Vagina (tissue), 2 donors: ENCODE measurements at regions not wholly inside any gene's neighbourhood (a gene's known extent, or its start where the extent isn't known, plus 50 kb on each side); places are given as distances from the start of the nearest gene placed in this dataset.

Source experiments
- DNase-seq, 2 donors: peaks; one replicate each; pipeline ENCODE4 v3.0.0-alpha.2; 2017; ENCODE audit errors: extremely low spot score in 2 of 2
- H3K27ac ChIP-seq: fragments of 200-600 bp; sonication (generic); one replicate; pipeline ENCODE4 v1.5.1; 2019
- H3K27me3 ChIP-seq: fragments of 200-600 bp; sonication (generic); one replicate; pipeline ENCODE4 v1.5.1; 2019
- H3K36me3 ChIP-seq, 2 donors: fragments of 200-600 bp; sonication (generic); one replicate each; pipeline ENCODE4 v1.5.1; 2017 to 2019
- H3K4me1 ChIP-seq: fragments of 200-600 bp; sonication (generic); one replicate; pipeline ENCODE4 v1.5.1; 2019
- H3K4me3 ChIP-seq, 2 donors: fragments of 200-600 bp; sonication (generic); 1 replicate in 1 of 2; 2 replicates in 1 of 2; pipeline ENCODE4 v1.5.1; 2016 to 2019
- H3K9me3 ChIP-seq: fragments of 200-600 bp; sonication (generic); one replicate; pipeline ENCODE4 v1.5.1; 2019
- CTCF ChIP-seq, 3 experiments: fragments of 450-650 bp in 2 of 3; fragments of 200-600 bp in 1 of 3; sonication (generic) in 1 of 3; IDR thresholded peaks; one replicate each; pipeline ENCODE4 v1.5.1; 2017 to 2019; ENCODE audit warnings: antibody characterized with exemption in 3 of 3, mild to moderate bottlenecking in 2 of 3, moderate library complexity in 2 of 3
- POLR2A ChIP-seq, 2 donors: fragments of 450-650 bp; IDR thresholded peaks; one replicate each; pipeline ENCODE4 v1.6.1; 2017; ENCODE audit warnings: antibody characterized with exemption in 2 of 2, mild to moderate bottlenecking in 2 of 2, moderate library complexity in 2 of 2
- POLR2AphosphoS5 ChIP-seq, 2 donors: sonication (generic); formaldehyde crosslinking; IDR thresholded peaks; one replicate each; pipeline ENCODE4 v1.9.0; 2017; ENCODE audit warnings: antibody characterized with exemption in 2 of 2, mild to moderate bottlenecking in 2 of 2, low read depth in 1 of 2; ENCODE audit not compliant: insufficient read depth in 1 of 2
- intact Hi-C: fragments of 100-400 bp; cut with DNase I; formaldehyde crosslinking; loops from one replicate; pipeline ENCODE4 v1.15.1; 2023

GRCh38 chr11:82059505-82059904 lies 674.2 kb downstream of the FAM181B start:
- H3K4me3 ChIP-seq: no peak overlapping the region
- TF ChIP-seq POLR2A (IDR thresholded peaks at IDR 0.05) (no peak), POLR2AphosphoS5 (IDR thresholded peaks at IDR 0.05; ENCODE audit: insufficient read depth in 1 of 2, low read depth in 1 of 2) (no peak), CTCF (IDR thresholded peaks at IDR 0.05) (no peak)
- no peaks in the 10 kb centered on the region for H3K27me3 ChIP-seq
- no peaks in the 10 kb centered on the region for H3K4me1 ChIP-seq
- DNase-seq: no peak
- H3K27ac ChIP-seq: no peak overlapping the region
- intact Hi-C loops: no loop called here
- H3K36me3 ChIP-seq: no peaks in the 10 kb centered on the region
- no peaks in the 10 kb centered on the region for H3K9me3 ChIP-seq

- Histone ChIP-seq H3K4me3 (no peak overlapping the region), H3K4me1 (no peaks in the 10 kb centered on the region), H3K27me3 (no peaks in the 10 kb centered on the region), H3K9me3 (no peaks in the 10 kb centered on the region), H3K36me3 (no peaks in the 10 kb centered on the region), H3K27ac (no peak overlapping the region)
- intact Hi-C loops: no loop called here
- no peak for DNase-seq
- TF ChIP-seq POLR2AphosphoS5 (IDR thresholded peaks at IDR 0.05; ENCODE audit: insufficient read depth in 1 of 2, low read depth in 1 of 2): no peak
- no peak for TF ChIP-seq CTCF (IDR thresholded peaks at IDR 0.05)
- TF ChIP-seq POLR2A (IDR thresholded peaks at IDR 0.05): no peak
Observed at GRCh38 chr11:82056450-82056849, 677.2 kb downstream of the FAM181B start.

- TF ChIP-seq POLR2A (IDR thresholded peaks at IDR 0.05) (no peak), CTCF (IDR thresholded peaks at IDR 0.05) (no peak), POLR2AphosphoS5 (IDR thresholded peaks at IDR 0.05; ENCODE audit: insufficient read depth in 1 of 2, low read depth in 1 of 2) (no peak)
- DNase-seq: no peak
- H3K9me3 ChIP-seq: no peaks in the 10 kb centered on the region
- H3K4me3 ChIP-seq: no peak overlapping the region
- no peaks in the 10 kb centered on the region for H3K4me1 ChIP-seq
- H3K27me3 ChIP-seq: no peaks in the 10 kb centered on the region
- H3K36me3 ChIP-seq: no peaks in the 10 kb centered on the region
- H3K27ac ChIP-seq: no peak overlapping the region
- intact Hi-C loops: no loop called here
Observed at GRCh38 chr11:82049199-82049598, 684.5 kb downstream of the FAM181B start.

- Histone ChIP-seq H3K4me1 (no peaks in the 10 kb centered on the region), H3K9me3 (no peaks in the 10 kb centered on the region), H3K36me3 (no peaks in the 10 kb centered on the region), H3K27me3 (no peaks in the 10 kb centered on the region), H3K4me3 (no peak overlapping the region), H3K27ac (no peak overlapping the region)
- TF ChIP-seq POLR2AphosphoS5 (IDR thresholded peaks at IDR 0.05; ENCODE audit: insufficient read depth in 1 of 2, low read depth in 1 of 2): no peak
- TF ChIP-seq POLR2A (IDR thresholded peaks at IDR 0.05): no peak
- TF ChIP-seq CTCF (IDR thresholded peaks at IDR 0.05): no peak
- DNase-seq: no peak
- intact Hi-C loops: no loop called here
Observed at GRCh38 chr11:82047200-82047599, 686.5 kb downstream of the FAM181B start.

GRCh38 chr11:82046778-82047177 lies 686.9 kb downstream of the FAM181B start:
- no peaks in the 10 kb centered on the region for H3K27me3 ChIP-seq
- intact Hi-C loops: no loop called here
- H3K4me1 ChIP-seq: no peaks in the 10 kb centered on the region
- no peaks in the 10 kb centered on the region for H3K36me3 ChIP-seq
- no peak for TF ChIP-seq POLR2A (IDR thresholded peaks at IDR 0.05)
- no peak for TF ChIP-seq POLR2AphosphoS5 (IDR thresholded peaks at IDR 0.05; ENCODE audit: insufficient read depth in 1 of 2, low read depth in 1 of 2)
- no peak for TF ChIP-seq CTCF (IDR thresholded peaks at IDR 0.05)
- no peak for DNase-seq
- H3K27ac ChIP-seq: no peak overlapping the region
- no peaks in the 10 kb centered on the region for H3K9me3 ChIP-seq
- H3K4me3 ChIP-seq: no peak overlapping the region
